Fibroblast of peridontal ligament (primary cell): ENCODE measurements at regions not wholly inside any gene's neighbourhood (a gene's known extent, or its start where the extent isn't known, plus 50 kb on each side); places are given as distances from the start of the nearest gene placed in this dataset.
A peak's percentile ranks its signal among the peaks of the same experiment; 100 is the strongest.

ENCODE experiments used
- DNase-seq: peaks from one replicate; pipeline ENCODE4 v3.0.0-alpha.2; 2010; ENCODE audit errors: extremely low read depth

- peak; percentile 23 for DNase-seq
Observed at GRCh38 chr17:71260366-71260940, 860.4 kb upstream of the SOX9 start.

- DNase-seq, result no peak
Observed at GRCh38 chr17:71262586-71262985, 858.2 kb upstream of the SOX9 start.

GRCh38 chr17:71267668-71268067 is 853.2 kb upstream of the SOX9 start:
- DNase-seq, result no peak

- no peak for DNase-seq
Observed at GRCh38 chr17:71269201-71269600, 851.6 kb upstream of the SOX9 start.

GRCh38 chr17:71273441-71273840 is 847.4 kb upstream of the SOX9 start:
- DNase-seq, result peak; percentile 85

GRCh38 chr17:71276079-71276478 is 844.7 kb upstream of the SOX9 start:
- no peak for DNase-seq

- no peak for DNase-seq
Observed at GRCh38 chr17:71283486-71283885, 837.3 kb upstream of the SOX9 start.

- no peak for DNase-seq
Observed at GRCh38 chr17:71284032-71284755, 836.6 kb upstream of the SOX9 start.

- DNase-seq, result no peak
Observed at GRCh38 chr17:71286625-71287024, 834.2 kb upstream of the SOX9 start.

- peak; percentile 34 for DNase-seq
Observed at GRCh38 chr17:71287071-71287823, 833.6 kb upstream of the SOX9 start.

- no peak for DNase-seq
Observed at GRCh38 chr17:71292006-71292405, 828.8 kb upstream of the SOX9 start.

- no peak for DNase-seq
Observed at GRCh38 chr17:71296005-71296404, 824.8 kb upstream of the SOX9 start.

GRCh38 chr17:71301063-71301462 is 819.8 kb upstream of the SOX9 start:
- no peak for DNase-seq

GRCh38 chr17:71302721-71303549 is 817.9 kb upstream of the SOX9 start:
- no peak for DNase-seq

GRCh38 chr17:71304498-71305158 is 816.2 kb upstream of the SOX9 start:
- DNase-seq, result no peak

- no peak for DNase-seq
Observed at GRCh38 chr17:71313866-71314265, 807.0 kb upstream of the SOX9 start.

GRCh38 chr17:71315568-71315967 is 805.3 kb upstream of the SOX9 start:
- no peak for DNase-seq

- no peak for DNase-seq
Observed at GRCh38 chr17:71316176-71316897, 804.5 kb upstream of the SOX9 start.

GRCh38 chr17:71320009-71320796 is 800.6 kb upstream of the SOX9 start:
- no peak for DNase-seq

GRCh38 chr17:71325117-71325516 is 795.7 kb upstream of the SOX9 start:
- DNase-seq, result no peak
